ENCODE measurements at regions not wholly inside any gene's neighbourhood (a gene's known extent, or its start where the extent isn't known, plus 50 kb on each side); places are given as distances from the start of the nearest gene placed in this dataset.
"Not testable (repeated sequence)": the region's sequence is repeated elsewhere in the genome, so short reads cannot be mapped to it uniquely, and the experiment has no call there.

DNA sequence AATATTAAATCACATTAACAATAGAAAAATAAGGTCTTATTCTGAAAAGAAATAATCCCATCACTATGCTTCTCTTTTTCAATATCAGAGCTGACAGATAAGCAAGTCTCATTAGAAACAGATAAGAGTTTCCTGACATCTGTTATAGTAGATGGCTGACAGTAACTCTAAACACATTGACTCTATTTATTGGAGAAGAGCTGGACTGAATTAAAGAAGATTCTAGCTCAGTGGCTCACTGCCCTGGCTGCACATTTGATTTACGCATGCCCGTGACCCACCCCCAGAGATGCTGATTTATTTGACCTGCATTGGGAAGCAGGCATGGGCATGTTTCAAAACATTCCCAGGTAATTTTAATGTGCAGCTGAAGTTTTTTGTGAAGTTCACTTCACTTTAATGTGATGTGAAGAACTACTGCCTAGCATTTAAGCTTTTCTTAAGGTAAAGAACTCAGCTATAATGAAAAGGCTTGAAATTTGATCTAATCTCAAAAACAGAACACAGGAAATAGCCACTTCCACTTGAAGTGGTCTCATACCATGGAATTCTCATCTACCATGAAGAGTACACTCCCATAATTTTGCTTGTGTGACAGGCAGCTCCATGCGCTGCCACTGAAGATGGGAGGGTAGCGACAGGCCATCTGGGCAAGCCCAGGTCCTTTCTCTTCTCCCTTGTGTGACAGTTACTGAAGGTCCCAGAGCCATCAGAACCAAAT is 162.3 kb downstream of the TPBG start:
- Mint-ChIP-seq H3K36me3 (ENCODE audit: low read depth) (no peaks in the 10 kb centered on the region), H3K27ac (no peak overlapping the region), H3K4me3 (no peak overlapping the region), H3K4me1 (no peaks in the 10 kb centered on the region), H3K9me3 (peaks cover 3% of the 10 kb centered on the region), H3K27me3 (no peaks in the 10 kb centered on the region)
- TF ChIP-seq, protein P1, sequence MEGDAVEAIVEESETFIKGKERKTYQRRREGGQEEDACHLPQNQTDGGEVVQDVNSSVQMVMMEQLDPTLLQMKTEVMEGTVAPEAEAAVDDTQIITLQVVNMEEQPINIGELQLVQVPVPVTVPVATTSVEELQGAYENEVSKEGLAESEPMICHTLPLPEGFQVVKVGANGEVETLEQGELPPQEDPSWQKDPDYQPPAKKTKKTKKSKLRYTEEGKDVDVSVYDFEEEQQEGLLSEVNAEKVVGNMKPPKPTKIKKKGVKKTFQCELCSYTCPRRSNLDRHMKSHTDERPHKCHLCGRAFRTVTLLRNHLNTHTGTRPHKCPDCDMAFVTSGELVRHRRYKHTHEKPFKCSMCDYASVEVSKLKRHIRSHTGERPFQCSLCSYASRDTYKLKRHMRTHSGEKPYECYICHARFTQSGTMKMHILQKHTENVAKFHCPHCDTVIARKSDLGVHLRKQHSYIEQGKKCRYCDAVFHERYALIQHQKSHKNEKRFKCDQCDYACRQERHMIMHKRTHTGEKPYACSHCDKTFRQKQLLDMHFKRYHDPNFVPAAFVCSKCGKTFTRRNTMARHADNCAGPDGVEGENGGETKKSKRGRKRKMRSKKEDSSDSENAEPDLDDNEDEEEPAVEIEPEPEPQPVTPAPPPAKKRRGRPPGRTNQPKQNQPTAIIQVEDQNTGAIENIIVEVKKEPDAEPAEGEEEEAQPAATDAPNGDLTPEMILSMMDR (IDR thresholded peaks at IDR 0.05), result no peak
- ATAC-seq (ENCODE audit: low read depth) (no peak), DNase-seq (no peak)
- CTCF ChIA-PET, result no interaction called here
- intact Hi-C loops (cut with micrococcal nuclease), result no loop called here
- POLR2A ChIA-PET, result no interaction called here

DNA sequence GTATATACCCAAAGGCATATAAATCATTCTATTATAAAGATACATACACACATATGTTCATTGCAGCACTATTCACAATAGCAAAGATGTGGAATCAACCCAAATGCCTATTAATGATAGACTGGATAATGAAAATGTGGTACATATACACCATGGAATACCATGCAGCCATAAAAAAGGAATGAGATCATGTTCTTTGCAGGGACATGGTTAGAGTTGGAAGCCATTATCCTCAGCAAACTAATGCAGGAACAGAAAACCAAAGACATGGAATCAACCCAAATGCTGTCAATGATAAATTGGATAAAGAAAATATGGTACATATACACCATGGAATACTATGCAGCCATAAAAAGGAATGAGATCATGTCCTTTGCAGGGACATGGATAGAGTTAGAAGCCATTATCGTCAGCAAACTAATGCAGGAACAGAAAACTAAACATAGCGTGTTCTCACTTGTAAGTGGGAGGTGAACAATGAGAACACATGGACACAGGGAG is 166.4 kb downstream of the TPBG start:
- POLR2A ChIA-PET; H3K9me3 Mint-ChIP-seq; ATAC-seq (ENCODE audit: low read depth); H3K27me3 Mint-ChIP-seq; H3K36me3 Mint-ChIP-seq (ENCODE audit: low read depth); CTCF ChIA-PET; H3K4me1 Mint-ChIP-seq; DNase-seq; H3K4me3 Mint-ChIP-seq; intact Hi-C loops (cut with micrococcal nuclease); H3K27ac Mint-ChIP-seq: not testable (repeated sequence)

DNA sequence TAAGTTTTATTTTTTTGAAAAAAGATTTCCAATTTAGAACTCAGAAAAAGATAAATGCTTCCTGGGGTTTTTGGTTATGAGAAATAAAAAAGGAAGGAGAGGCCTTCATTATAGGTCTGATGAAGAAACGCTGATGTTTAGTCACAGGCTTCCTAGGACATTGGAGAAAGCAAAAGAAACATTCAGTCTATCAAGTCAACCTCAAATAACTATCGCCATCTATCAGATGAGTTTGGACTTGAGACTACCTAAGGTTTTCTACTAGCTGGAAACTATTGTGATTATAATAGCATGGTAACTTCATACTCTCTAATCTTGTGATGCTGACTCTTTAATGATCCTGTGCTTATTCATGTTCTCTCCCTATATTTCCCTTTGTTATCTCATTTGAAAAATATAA is 171.3 kb downstream of the TPBG start:
- H3K4me3 Mint-ChIP-seq, result no peak overlapping the region
- H3K36me3 Mint-ChIP-seq (ENCODE audit: low read depth), result no peaks in the 10 kb centered on the region
- no peak overlapping the region for H3K27ac Mint-ChIP-seq
- H3K27me3 Mint-ChIP-seq, result no peaks in the 10 kb centered on the region
- CTCF ChIA-PET, result no interaction called here
- no peaks in the 10 kb centered on the region for H3K4me1 Mint-ChIP-seq
- intact Hi-C loops (cut with micrococcal nuclease), result no loop called here
- peaks cover 3% of the 10 kb centered on the region for H3K9me3 Mint-ChIP-seq
- POLR2A ChIA-PET, result no interaction called here
- ATAC-seq (ENCODE audit: low read depth), result no peak
- TF ChIP-seq, protein P1 (IDR thresholded peaks at IDR 0.05), result no peak
- DNase-seq, result no peak

DNA sequence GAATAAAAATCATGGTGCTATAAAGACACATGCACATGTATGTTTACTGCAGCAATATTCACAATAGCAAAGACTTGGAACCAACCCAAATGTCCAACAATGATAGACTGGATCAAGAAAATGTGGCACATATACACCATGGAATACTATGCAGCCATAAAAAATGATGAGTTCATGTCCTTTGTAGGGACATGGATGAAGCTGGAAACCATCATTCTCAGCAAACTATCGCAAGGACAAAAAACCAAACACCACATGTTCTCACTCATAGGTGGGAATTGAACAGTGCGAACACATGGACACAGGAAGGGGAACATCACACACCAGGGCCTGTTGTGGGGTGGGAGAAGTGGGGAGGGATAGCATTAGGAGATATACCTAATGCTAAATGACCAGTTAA is 185.9 kb downstream of the TPBG start:
- CTCF ChIA-PET; ATAC-seq (ENCODE audit: low read depth); H3K27me3 Mint-ChIP-seq; intact Hi-C loops (cut with micrococcal nuclease); POLR2A ChIA-PET; DNase-seq; H3K4me3 Mint-ChIP-seq; H3K9me3 Mint-ChIP-seq; H3K27ac Mint-ChIP-seq; H3K36me3 Mint-ChIP-seq (ENCODE audit: low read depth); H3K4me1 Mint-ChIP-seq: not testable (repeated sequence)

DNA sequence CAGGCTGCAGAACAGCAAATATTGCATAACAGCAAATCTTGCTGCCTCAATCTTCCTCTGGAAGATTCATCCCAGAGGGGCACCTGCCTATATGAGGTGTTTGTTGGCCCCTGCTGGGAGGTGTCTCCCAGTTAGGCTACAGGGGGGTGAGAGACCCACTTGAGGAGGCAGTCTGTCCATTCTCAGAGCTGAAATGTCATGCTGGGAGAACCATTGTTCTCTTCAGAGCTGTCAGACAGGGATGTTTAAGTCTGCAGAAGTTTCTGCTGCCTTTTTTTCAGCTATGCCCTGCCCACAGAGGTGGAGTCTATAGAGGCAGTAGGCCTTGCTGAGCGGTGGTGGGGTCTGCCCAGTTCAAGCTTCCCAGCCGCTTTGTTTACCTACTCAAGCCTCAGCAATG is 187.7 kb downstream of the TPBG start:
- intact Hi-C loops (cut with micrococcal nuclease); CTCF ChIA-PET; H3K4me1 Mint-ChIP-seq; H3K27ac Mint-ChIP-seq; H3K4me3 Mint-ChIP-seq; ATAC-seq (ENCODE audit: low read depth); H3K27me3 Mint-ChIP-seq; DNase-seq; H3K9me3 Mint-ChIP-seq; POLR2A ChIA-PET; H3K36me3 Mint-ChIP-seq (ENCODE audit: low read depth): not testable (repeated sequence)

DNA sequence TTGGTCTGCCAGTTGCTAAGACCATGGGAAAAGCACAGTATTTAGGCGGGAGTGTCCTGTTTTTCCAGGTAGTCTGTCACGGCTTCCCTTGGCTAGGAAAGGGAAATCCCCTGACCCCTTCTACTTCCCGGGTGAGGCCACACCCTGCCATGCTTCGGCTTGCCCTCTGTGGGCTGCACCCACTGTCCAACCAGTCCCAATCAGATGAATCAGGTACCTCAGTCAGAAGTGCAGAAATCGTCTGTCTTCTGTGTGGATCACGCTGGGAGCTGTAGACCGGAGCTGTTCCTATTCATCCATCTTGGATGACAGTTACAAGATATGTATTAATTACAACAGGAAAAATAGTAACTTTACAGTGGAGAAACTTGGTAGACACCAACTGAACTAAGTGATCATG is 188.2 kb downstream of the TPBG start:
- H3K36me3 Mint-ChIP-seq (ENCODE audit: low read depth), result no peaks in the 10 kb centered on the region
- H3K4me1 Mint-ChIP-seq, result no peaks in the 10 kb centered on the region
- H3K27ac Mint-ChIP-seq, result no peak overlapping the region
- TF ChIP-seq, protein P1 (IDR thresholded peaks at IDR 0.05), result no peak
- intact Hi-C loops (cut with micrococcal nuclease), result no loop called here
- no peak for ATAC-seq (ENCODE audit: low read depth)
- H3K9me3 Mint-ChIP-seq, result no peaks in the 10 kb centered on the region
- no peak overlapping the region for H3K4me3 Mint-ChIP-seq
- H3K27me3 Mint-ChIP-seq, result no peaks in the 10 kb centered on the region
- CTCF ChIA-PET, result no interaction called here
- no peak for DNase-seq
- POLR2A ChIA-PET, result no interaction called here

All from activated B cell treated with CpG ODN at 0.5 μM for 24 hours (primary cell).